ENCODE measurements at regions not wholly inside any gene's neighbourhood (a gene's known extent, or its start where the extent isn't known, plus 50 kb on each side); places are given as distances from the start of the nearest gene placed in this dataset.

DNA sequence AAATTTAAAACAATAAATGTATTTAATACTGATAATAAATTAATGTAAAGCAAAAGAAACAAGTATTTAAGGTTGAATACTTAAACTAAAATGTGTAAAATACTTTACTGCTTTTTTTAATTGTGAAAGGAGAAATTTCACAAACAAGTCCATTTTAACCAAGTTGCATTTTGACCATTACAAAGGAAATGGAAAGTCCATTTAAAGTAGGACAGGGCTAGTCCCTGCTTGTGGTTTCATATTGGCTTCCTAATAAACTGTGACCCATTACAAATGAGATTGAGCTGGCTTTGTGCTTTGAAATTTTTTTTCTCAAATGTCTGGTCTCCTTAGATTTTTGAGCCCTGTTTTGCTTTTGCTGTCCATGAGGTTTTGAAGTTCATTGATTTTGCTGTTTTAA is 527.6 kb downstream of the MAFB start:
- Histone ChIP-seq H3K79me2 (ENCODE audit: low read length) (no peaks in the 10 kb centered on the region), H4K20me1 (ENCODE audit: insufficient read depth, low read length) (no peaks in the 10 kb centered on the region), H3K9ac (ENCODE audit: low read length) (no peak overlapping the region), H3K4me3 (ENCODE audit: low read length) (no peak overlapping the region), H3K36me3 (replicated peaks; ENCODE audit: low read depth, low read length) (no peaks in the 10 kb centered on the region), H3K9me3 (ENCODE audit: insufficient read depth, low read length) (no peaks in the 10 kb centered on the region), H2AFZ (ENCODE audit: low read depth, low read length) (no peak overlapping the region), H3K4me2 (ENCODE audit: low read length) (no peak overlapping the region), H3K27me3 (ENCODE audit: low read depth, low read length) (no peaks in the 10 kb centered on the region), H3K27ac (ENCODE audit: low read length) (no peak overlapping the region), H3K4me1 (ENCODE audit: low read length) (peaks cover 22% of the 10 kb centered on the region)
- TF ChIP-seq EZH2phosphoT487 (IDR thresholded peaks at IDR 0.05; ENCODE audit: low read depth): no peak
- TF ChIP-seq, protein P1, sequence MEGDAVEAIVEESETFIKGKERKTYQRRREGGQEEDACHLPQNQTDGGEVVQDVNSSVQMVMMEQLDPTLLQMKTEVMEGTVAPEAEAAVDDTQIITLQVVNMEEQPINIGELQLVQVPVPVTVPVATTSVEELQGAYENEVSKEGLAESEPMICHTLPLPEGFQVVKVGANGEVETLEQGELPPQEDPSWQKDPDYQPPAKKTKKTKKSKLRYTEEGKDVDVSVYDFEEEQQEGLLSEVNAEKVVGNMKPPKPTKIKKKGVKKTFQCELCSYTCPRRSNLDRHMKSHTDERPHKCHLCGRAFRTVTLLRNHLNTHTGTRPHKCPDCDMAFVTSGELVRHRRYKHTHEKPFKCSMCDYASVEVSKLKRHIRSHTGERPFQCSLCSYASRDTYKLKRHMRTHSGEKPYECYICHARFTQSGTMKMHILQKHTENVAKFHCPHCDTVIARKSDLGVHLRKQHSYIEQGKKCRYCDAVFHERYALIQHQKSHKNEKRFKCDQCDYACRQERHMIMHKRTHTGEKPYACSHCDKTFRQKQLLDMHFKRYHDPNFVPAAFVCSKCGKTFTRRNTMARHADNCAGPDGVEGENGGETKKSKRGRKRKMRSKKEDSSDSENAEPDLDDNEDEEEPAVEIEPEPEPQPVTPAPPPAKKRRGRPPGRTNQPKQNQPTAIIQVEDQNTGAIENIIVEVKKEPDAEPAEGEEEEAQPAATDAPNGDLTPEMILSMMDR (IDR thresholded peaks at IDR 0.05; ENCODE audit: low read depth, low read length): no peak

DNA sequence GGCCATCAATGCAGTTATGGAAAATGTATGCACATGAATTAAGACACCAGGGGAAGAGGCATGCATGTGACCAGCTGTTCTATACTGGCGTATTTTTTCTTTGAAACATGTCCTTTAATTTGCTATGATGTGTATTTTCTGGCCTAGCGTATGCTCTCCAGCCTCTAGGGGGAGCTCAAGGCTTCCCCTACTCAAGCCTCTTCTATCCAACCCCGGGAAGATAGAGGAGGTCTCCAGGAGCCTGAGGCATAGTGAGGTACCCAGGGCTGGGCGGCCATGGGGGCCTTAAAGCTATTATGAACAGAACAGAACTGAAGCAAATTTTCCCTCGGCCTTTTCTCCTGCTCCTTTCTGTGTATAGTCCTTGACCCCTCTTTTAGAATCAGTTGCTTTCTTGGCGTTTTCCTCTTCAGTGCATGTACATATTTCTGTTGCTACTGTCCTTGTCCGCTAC is 528.9 kb downstream of the MAFB start:
- H3K4me1 ChIP-seq (ENCODE audit: low read length): peaks cover 35% of the 10 kb centered on the region
- no peaks in the 10 kb centered on the region for H3K79me2 ChIP-seq (ENCODE audit: low read length)
- no peak overlapping the region; the same call in 1 of the 2 replicates for H3K9ac ChIP-seq (ENCODE audit: low read length)
- H3K4me2 ChIP-seq (ENCODE audit: low read length): peak overlapping the region; percentile 54
- H3K9me3 ChIP-seq (ENCODE audit: insufficient read depth, low read length): no peaks in the 10 kb centered on the region
- H3K36me3 ChIP-seq (replicated peaks; ENCODE audit: low read depth, low read length): no peaks in the 10 kb centered on the region
- no peaks in the 10 kb centered on the region for H3K27me3 ChIP-seq (ENCODE audit: low read depth, low read length)
- H3K4me3 ChIP-seq (ENCODE audit: low read length): peak overlapping the region; percentile 54
- H3K27ac ChIP-seq (ENCODE audit: low read length): no peak overlapping the region
- H2AFZ ChIP-seq (ENCODE audit: low read depth, low read length): peak overlapping the region; percentile 88
- H4K20me1 ChIP-seq (ENCODE audit: insufficient read depth, low read length): no peaks in the 10 kb centered on the region
- TF ChIP-seq, protein P1 (IDR thresholded peaks at IDR 0.05; ENCODE audit: low read depth, low read length): peak; percentile 97
- TF ChIP-seq EZH2phosphoT487 (IDR thresholded peaks at IDR 0.05; ENCODE audit: low read depth): no peak

DNA sequence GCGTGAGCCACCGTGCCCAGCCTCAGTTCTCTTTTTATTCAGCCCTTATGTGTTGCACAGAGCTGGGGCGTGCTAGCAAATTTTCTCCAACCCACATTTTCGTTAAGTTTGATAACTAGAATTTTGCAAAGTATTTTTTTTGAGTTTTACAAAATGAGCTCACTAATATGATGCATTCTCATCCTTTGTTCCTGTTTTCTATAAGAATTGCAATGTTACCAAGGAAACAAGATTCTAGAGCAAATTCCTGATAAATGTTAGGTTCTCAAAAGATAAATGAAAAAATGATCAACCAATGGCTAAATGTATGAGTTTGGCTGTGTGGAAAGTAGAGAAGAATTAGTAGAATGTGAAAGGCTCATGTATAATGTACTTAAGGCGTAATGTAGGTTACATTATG is 529.8 kb downstream of the MAFB start:
- Histone ChIP-seq H3K27ac (ENCODE audit: low read length) (no peak overlapping the region), H3K9me3 (ENCODE audit: insufficient read depth, low read length) (no peaks in the 10 kb centered on the region), H2AFZ (ENCODE audit: low read depth, low read length) (no peak overlapping the region), H3K4me2 (ENCODE audit: low read length) (no peak overlapping the region), H3K4me1 (ENCODE audit: low read length) (peaks cover 43% of the 10 kb centered on the region), H3K79me2 (ENCODE audit: low read length) (no peaks in the 10 kb centered on the region), H4K20me1 (ENCODE audit: insufficient read depth, low read length) (no peaks in the 10 kb centered on the region), H3K4me3 (ENCODE audit: low read length) (no peak overlapping the region), H3K36me3 (replicated peaks; ENCODE audit: low read depth, low read length) (no peaks in the 10 kb centered on the region), H3K9ac (ENCODE audit: low read length) (no peak overlapping the region), H3K27me3 (ENCODE audit: low read depth, low read length) (no peaks in the 10 kb centered on the region)
- TF ChIP-seq, protein P1 (IDR thresholded peaks at IDR 0.05; ENCODE audit: low read depth, low read length): no peak
- no peak for TF ChIP-seq EZH2phosphoT487 (IDR thresholded peaks at IDR 0.05; ENCODE audit: low read depth)

DNA sequence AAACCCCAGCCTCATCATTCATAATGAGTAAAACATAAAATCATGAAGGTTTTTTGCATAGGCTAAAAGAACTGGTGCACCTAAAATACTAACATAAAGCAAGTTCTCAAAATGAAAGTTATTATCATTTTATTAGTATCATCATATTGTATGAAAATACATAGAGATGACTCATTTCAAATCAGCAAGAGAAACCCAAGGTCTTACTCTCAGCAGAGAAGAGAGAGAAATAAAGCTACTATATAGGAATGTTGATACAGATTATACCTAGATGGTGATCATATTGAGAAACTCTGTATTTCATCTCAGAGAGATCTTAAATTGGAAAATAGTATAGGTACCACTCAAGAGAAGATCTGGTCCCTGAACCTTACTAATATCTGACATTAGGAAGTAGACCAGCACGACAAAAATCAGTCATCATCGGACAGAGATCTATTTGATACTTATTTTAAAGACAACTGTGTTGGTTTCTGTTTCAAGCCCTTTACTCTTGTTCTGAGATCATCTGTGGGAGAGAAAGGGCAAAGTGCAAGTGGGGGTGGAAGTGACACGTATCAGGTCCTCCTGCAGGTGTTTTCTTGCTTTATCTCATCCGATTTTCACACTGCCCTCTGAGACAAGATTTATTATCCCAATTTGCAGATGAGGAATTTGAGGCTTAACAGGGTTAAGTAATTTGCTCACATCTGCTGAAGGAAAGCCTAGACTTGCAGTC is 532.3 kb downstream of the MAFB start:
- Histone ChIP-seq H3K4me3 (ENCODE audit: low read length) (peak overlapping the region; percentile 43), H3K27ac (ENCODE audit: low read length) (peak overlapping the region; percentile 73), H3K4me2 (ENCODE audit: low read length) (peak overlapping the region; percentile 61), H3K9ac (ENCODE audit: low read length) (peak overlapping the region; percentile 9; the same call in 1 of the 2 replicates), H3K9me3 (ENCODE audit: insufficient read depth, low read length) (no peaks in the 10 kb centered on the region), H3K27me3 (ENCODE audit: low read depth, low read length) (no peaks in the 10 kb centered on the region), H4K20me1 (ENCODE audit: insufficient read depth, low read length) (no peaks in the 10 kb centered on the region), H3K4me1 (ENCODE audit: low read length) (peaks cover 45% of the 10 kb centered on the region), H3K36me3 (replicated peaks; ENCODE audit: low read depth, low read length) (no peaks in the 10 kb centered on the region), H3K79me2 (ENCODE audit: low read length) (no peaks in the 10 kb centered on the region), H2AFZ (ENCODE audit: low read depth, low read length) (no peak overlapping the region)
- TF ChIP-seq EZH2phosphoT487 (IDR thresholded peaks at IDR 0.05; ENCODE audit: low read depth): no peak
- TF ChIP-seq, protein P1 (IDR thresholded peaks at IDR 0.05; ENCODE audit: low read depth, low read length): no peak
